Esophagus muscularis mucosa (tissue), 4 donors: ENCODE measurements at regions not wholly inside any gene's neighbourhood (a gene's known extent, or its start where the extent isn't known, plus 50 kb on each side); places are given as distances from the start of the nearest gene placed in this dataset.

Source experiments
- DNase-seq: peaks from one replicate; pipeline ENCODE4 v3.0.0-alpha.2; 2017; ENCODE audit errors: extremely low spot score
- H3K27ac ChIP-seq, 4 donors: fragments of 200-600 bp; sonication (generic); replicated peaks in 1 of 4; 1 replicate in 3 of 4; 2 replicates in 1 of 4; pipeline ENCODE4 v1.5.1; 2016 to 2019; ENCODE audit warnings: mild to moderate bottlenecking in 1 of 4
- H3K27me3 ChIP-seq, 4 donors: fragments of 200-600 bp; sonication (generic); one replicate each; pipeline versions ENCODE4 v1.5.1 to v1.6.0; 2016 to 2019
- H3K36me3 ChIP-seq, 4 donors: fragments of 200-600 bp; sonication (generic); one replicate each; pipeline ENCODE4 v1.5.1; 2016 to 2019
- H3K4me1 ChIP-seq, 4 donors: fragments of 200-600 bp; sonication (generic); one replicate each; pipeline ENCODE4 v1.5.1; 2016 to 2019
- H3K4me3 ChIP-seq, 4 donors: fragments of 200-600 bp; sonication (generic); 1 replicate in 2 of 4; 2 replicates in 2 of 4; pipeline ENCODE4 v1.5.1; 2016 to 2019; ENCODE audit warnings: mild to moderate bottlenecking in 4 of 4, moderate library complexity in 1 of 4
- H3K9me3 ChIP-seq, 4 donors: fragments of 200-600 bp; sonication (generic); 1 replicate in 3 of 4; 2 replicates in 1 of 4; pipeline ENCODE4 v1.5.1; 2016 to 2019
- CTCF ChIP-seq, 3 experiments: fragments of 200-600 bp in 2 of 3; fragments of 450-650 bp in 1 of 3; sonication (generic) in 2 of 3; IDR thresholded peaks; one replicate each; pipeline ENCODE4 v1.5.1; 2017 to 2019; ENCODE audit warnings: antibody characterized with exemption in 3 of 3, mild to moderate bottlenecking in 2 of 3, moderate library complexity in 1 of 3
- EP300 ChIP-seq: sonication (generic); formaldehyde crosslinking; IDR thresholded peaks from one replicate; pipeline ENCODE4 v1.6.1; 2017; ENCODE audit warnings: antibody characterized with exemption
- POLR2A ChIP-seq: fragments of 450-650 bp; IDR thresholded peaks from one replicate; pipeline ENCODE4 v1.6.1; 2017; ENCODE audit warnings: antibody characterized with exemption, moderate library complexity, mild to moderate bottlenecking, low read depth
- POLR2AphosphoS5 ChIP-seq, 2 donors: sonication (generic); formaldehyde crosslinking; IDR thresholded peaks; one replicate each; pipeline ENCODE4 v1.6.1; 2017; ENCODE audit warnings: antibody characterized with exemption in 2 of 2
- WGBS: methylation state at CpG from one replicate; pipeline ENCODE4 v1.1.5; 2018; 5-methylcytosine and 5-hydroxymethylcytosine counted together
- intact Hi-C: fragments of 100-400 bp; cut with DNase I; formaldehyde crosslinking; loops from one replicate; pipeline ENCODE4 v1.15.1; 2023

- Histone ChIP-seq H3K27ac (no peak overlapping the region), H3K4me1 (no peaks in the 10 kb centered on the region), H3K27me3 (peaks cover 0 to 8% (median 0%) of the 10 kb centered on the region in 4 donors), H3K36me3 (no peaks in the 10 kb centered on the region), H3K9me3 (no peaks in the 10 kb centered on the region), H3K4me3 (no peak overlapping the region)
- TF ChIP-seq POLR2AphosphoS5 (IDR thresholded peaks at IDR 0.05) (no peak), CTCF (IDR thresholded peaks at IDR 0.05) (no peak), EP300 (no peak), POLR2A (no peak)
- intact Hi-C loops: no loop called here
- no peak for DNase-seq
- 80% methylated on average over 6 of the region's 6 CpGs for WGBS
Measured at GRCh38 chr7:50940621-50941020, 157.9 kb upstream of the GRB10 start.

- no peak for DNase-seq
- Histone ChIP-seq H3K36me3 (no peaks in the 10 kb centered on the region), H3K4me3 (no peak overlapping the region), H3K4me1 (no peaks in the 10 kb centered on the region), H3K9me3 (no peaks in the 10 kb centered on the region), H3K27ac (no peak overlapping the region), H3K27me3 (peaks cover 0 to 8% (median 0%) of the 10 kb centered on the region in 4 donors)
- intact Hi-C loops: no loop called here
- WGBS: 49% methylated on average over 4 of the region's 4 CpGs
- no peak for TF ChIP-seq POLR2A
- no peak for TF ChIP-seq EP300
- no peak for TF ChIP-seq CTCF (IDR thresholded peaks at IDR 0.05)
- no peak for TF ChIP-seq POLR2AphosphoS5 (IDR thresholded peaks at IDR 0.05)
Measured at GRCh38 chr7:50939021-50939420, 156.3 kb upstream of the GRB10 start.

GRCh38 chr7:50937727-50938126 is 155.0 kb upstream of the GRB10 start:
- H3K27ac ChIP-seq: no peak overlapping the region
- TF ChIP-seq EP300 (no peak), POLR2AphosphoS5 (IDR thresholded peaks at IDR 0.05) (no peak), CTCF (IDR thresholded peaks at IDR 0.05) (no peak), POLR2A (no peak)
- intact Hi-C loops: no loop called here
- 69% methylated on average over 2 of the region's 2 CpGs for WGBS
- no peak for DNase-seq
- peaks cover 0 to 8% (median 0%) of the 10 kb centered on the region in 4 donors for H3K27me3 ChIP-seq
- no peaks in the 10 kb centered on the region for H3K9me3 ChIP-seq
- no peaks in the 10 kb centered on the region for H3K36me3 ChIP-seq
- H3K4me3 ChIP-seq: no peak overlapping the region
- no peaks in the 10 kb centered on the region for H3K4me1 ChIP-seq

- Histone ChIP-seq H3K9me3 (no peaks in the 10 kb centered on the region), H3K27ac (no peak overlapping the region), H3K4me1 (no peaks in the 10 kb centered on the region), H3K36me3 (no peaks in the 10 kb centered on the region), H3K4me3 (no peak overlapping the region), H3K27me3 (no peaks in the 10 kb centered on the region)
- intact Hi-C loops: no loop called here
- no peak for TF ChIP-seq POLR2A
- TF ChIP-seq POLR2AphosphoS5 (IDR thresholded peaks at IDR 0.05): no peak
- TF ChIP-seq CTCF (IDR thresholded peaks at IDR 0.05): no peak
- TF ChIP-seq EP300: no peak
- DNase-seq: no peak
- WGBS: 47% methylated on average over 1 of the region's 1 CpG
Measured at GRCh38 chr7:50926049-50926448, 143.4 kb upstream of the GRB10 start.

GRCh38 chr7:50923476-50923875 is 140.8 kb upstream of the GRB10 start:
- Histone ChIP-seq H3K4me3 (no peak overlapping the region), H3K27me3 (no peaks in the 10 kb centered on the region), H3K27ac (no peak overlapping the region), H3K9me3 (no peaks in the 10 kb centered on the region), H3K4me1 (no peaks in the 10 kb centered on the region), H3K36me3 (no peaks in the 10 kb centered on the region)
- intact Hi-C loops: no loop called here
- TF ChIP-seq EP300 (no peak), POLR2AphosphoS5 (IDR thresholded peaks at IDR 0.05) (no peak), POLR2A (no peak), CTCF (IDR thresholded peaks at IDR 0.05) (no peak)
- WGBS: 64% methylated on average over 4 of the region's 4 CpGs
- no peak for DNase-seq
